ENCODE measurements at regions not wholly inside any gene's neighbourhood (a gene's known extent, or its start where the extent isn't known, plus 50 kb on each side); places are given as distances from the start of the nearest gene placed in this dataset.

DNA sequence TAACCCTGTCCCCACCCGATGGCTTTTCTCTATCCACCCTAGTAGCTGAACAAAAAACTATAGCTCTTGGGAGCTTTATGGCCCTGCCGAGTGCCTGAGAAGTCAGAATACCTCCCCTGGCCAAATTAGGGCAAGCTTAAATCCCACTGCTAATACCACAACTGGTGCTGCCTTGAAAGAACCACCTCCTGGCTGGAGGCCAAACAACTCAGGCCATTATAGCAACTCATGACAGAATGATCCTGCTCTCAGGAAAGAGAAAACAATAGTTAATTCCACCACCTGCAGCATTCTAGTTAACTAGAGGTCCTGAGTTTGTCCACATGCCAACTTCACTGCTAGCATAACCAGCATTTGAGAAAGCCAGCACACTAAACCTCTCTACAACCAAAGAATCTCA is 123.2 kb downstream of the RTP4 start:
- no peak for TF ChIP-seq POLR2A (IDR thresholded peaks at IDR 0.05)
- TF ChIP-seq, protein P1, sequence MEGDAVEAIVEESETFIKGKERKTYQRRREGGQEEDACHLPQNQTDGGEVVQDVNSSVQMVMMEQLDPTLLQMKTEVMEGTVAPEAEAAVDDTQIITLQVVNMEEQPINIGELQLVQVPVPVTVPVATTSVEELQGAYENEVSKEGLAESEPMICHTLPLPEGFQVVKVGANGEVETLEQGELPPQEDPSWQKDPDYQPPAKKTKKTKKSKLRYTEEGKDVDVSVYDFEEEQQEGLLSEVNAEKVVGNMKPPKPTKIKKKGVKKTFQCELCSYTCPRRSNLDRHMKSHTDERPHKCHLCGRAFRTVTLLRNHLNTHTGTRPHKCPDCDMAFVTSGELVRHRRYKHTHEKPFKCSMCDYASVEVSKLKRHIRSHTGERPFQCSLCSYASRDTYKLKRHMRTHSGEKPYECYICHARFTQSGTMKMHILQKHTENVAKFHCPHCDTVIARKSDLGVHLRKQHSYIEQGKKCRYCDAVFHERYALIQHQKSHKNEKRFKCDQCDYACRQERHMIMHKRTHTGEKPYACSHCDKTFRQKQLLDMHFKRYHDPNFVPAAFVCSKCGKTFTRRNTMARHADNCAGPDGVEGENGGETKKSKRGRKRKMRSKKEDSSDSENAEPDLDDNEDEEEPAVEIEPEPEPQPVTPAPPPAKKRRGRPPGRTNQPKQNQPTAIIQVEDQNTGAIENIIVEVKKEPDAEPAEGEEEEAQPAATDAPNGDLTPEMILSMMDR (IDR thresholded peaks at IDR 0.05), result no peak
- no peak for TF ChIP-seq POLR2AphosphoS5 (IDR thresholded peaks at IDR 0.05)
